GM19351 (cell line): ENCODE measurements at regions not wholly inside any gene's neighbourhood (a gene's known extent, or its start where the extent isn't known, plus 50 kb on each side); places are given as distances from the start of the nearest gene placed in this dataset.
A peak's percentile ranks its signal among the peaks of the same experiment; 100 is the strongest.

Source experiments
- ATAC-seq: cut with Tn5 transposase; IDR thresholded peaks from one replicate; pipeline ENCODE4 v1.9.1; 2021; ENCODE audit warnings: mild to moderate bottlenecking, moderate library complexity; ENCODE audit not compliant: unreplicated experiment

DNA sequence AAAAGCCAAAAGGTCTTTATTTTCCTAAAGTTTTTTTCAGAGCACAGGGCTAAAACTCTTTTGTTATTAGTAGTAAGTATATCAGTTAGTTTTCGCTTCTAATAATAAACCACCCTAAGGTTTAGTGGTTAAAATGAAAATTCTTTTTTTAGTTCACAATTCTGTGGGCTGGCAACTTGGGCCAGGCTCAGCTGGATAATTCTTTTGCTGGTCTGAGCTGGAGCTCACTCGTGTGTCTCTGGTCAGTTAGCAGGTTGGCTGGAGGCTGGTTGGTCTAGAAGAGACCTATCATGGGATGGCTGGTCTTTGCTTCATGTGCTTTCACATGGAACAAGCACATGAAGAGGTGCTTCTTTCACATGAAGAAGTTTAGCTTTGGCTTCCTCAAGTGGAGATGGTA is 227.1 kb upstream of the LCORL start:
- ATAC-seq, result no peak

GRCh38 chr4:18247189-18247588 is 225.6 kb upstream of the LCORL start:
- peak; percentile 40 for ATAC-seq

DNA sequence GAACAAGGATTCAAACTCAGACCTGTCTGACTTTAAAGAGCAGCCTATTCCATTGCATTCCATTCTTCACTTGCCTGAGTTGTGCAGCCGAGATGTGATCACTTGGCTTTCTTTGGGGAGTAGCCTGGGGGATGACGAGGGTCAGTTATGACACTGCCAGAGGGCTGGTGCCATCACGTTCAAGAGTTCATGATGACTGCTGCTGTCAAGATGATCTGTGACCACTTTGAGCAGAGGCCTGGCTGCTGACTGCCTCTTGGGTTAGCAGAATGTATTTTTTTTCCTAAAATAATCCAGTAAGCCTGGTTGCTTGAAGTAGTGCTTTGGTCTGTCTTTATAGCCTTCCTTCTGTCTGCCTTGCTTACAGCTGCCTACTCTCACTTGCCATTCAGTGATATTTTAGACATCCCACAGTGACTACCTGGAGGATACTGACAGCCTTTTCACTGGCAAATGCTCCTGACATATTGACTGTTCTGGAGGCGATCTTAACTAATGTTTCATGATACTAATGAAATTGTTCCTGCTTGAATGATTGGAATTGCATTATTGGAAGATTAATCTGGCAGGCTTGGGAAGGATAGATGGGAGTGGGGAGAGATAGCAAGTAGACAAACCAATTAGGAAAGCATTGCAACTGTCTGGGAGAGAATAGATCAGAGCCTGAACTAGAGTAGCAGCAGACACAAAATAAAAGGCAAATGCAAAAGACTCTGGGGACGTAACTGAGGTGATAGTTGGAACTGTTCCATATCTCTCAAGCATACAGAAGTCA is 221.6 kb upstream of the LCORL start:
- no peak for ATAC-seq

- no peak for ATAC-seq
Measured at GRCh38 chr4:18241727-18242126, 220.2 kb upstream of the LCORL start.

- ATAC-seq, result no peak
Measured at GRCh38 chr4:18234108-18234507, 212.6 kb upstream of the LCORL start.

DNA sequence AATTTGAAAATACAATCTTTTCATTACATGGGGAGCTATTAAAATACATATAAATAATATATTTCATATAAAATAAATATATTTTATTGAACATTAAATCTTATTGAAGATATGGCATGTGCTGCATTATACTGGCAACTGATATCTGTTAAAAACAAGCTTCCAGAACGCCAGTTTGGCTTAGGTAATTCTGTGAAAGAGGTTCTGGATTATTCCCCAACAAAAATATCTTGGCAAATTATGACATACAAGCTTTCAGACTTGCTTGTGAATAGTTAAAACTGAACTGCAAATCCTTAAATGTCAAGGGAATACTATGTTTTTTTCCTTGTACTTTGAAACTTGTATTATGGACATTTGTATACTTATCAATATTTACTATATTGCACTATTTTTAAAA is 210.2 kb upstream of the LCORL start:
- ATAC-seq, result no peak

DNA sequence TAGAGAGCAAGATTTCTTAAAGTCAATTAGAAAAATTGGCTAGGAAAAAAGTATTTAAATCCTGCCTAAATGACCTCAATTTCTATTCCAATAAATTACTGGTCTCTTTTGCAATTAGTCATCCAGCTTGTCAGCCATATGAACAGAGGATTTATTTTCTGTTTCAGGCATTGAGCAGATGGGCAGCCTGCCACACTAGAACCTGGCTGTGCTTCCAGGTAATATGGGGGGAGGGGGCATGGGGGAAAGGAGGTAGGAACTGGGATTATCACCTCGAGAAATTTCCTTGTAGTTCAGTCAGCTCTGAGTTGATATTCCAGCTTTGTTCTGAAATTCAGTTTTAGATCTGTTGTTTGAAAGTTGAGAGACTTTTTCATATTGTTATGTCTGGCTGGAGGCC is 206.3 kb upstream of the LCORL start:
- ATAC-seq, result no peak

DNA sequence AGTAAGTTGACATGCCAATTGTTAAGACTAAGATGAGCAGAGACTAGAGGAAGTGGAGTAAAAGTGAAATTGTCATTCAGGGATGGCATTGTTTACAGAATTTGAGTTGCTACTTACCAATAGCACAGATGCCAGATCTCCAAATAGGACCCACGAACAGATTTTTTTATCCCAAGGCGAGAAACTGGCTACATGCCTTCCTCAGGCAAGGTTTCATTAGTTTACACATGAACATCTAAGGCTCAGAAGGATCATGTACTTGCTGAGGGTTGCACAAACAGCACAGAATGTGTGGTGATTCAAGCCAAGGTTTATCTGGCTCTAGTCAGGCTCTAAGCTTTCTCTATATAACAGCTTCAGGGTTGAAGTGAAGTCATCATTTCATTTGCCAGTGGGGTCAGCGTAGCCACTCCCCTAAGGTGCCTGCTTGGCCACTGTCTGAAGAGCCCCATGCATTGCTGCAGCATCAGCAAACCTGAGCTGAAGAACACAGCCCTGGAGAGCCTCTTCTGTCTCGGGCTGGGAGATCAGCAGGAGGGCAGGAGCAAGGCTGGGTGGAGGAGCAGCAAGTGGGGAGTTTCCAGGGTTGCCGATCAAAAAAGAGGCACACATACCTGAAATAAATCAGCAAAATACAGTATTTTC is 193.0 kb upstream of the LCORL start:
- ATAC-seq, result peak; percentile 33

- peak; percentile 40 for ATAC-seq
Measured at GRCh38 chr4:18213576-18214198, 192.1 kb upstream of the LCORL start.

DNA sequence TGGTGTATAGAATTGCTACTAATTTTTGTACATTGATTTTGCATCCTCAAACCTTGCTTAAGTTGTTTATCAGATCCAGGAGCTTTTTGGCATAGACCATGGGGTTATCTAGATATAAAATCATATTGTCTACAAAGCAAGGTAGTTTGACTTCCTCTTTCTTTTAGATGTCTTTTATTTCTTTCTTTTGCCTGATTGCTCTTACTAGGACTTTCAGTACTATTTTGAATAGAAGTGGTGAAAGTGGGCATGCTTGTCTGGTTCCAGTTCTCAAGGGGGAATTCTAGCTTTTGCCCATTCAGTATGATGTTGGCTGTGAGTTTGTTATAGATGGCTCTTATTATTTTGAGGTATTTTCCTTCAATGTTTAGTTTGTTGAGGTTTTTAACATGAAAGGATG is 187.9 kb upstream of the LCORL start:
- peak; percentile 47 for ATAC-seq

DNA sequence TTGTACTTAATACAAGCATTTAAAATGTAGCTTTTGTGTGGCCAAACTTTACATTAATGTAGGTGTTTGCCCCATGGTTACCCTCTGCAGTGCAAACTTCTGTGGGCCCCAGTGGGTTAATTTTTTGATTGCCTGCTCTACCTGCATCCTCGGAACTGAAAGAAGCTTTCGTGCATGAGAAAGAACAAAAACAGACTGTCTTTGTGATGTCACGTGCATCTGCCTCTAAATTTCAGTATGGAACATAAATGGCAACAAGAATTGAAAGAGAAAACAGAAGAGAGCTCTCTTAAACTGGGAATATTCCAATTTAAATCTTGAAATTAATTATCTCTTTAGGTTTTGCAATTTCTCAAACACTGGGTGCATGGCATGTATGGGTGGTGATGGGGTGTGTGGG is 182.4 kb upstream of the LCORL start:
- ATAC-seq, result no peak

- ATAC-seq, result no peak
Measured at GRCh38 chr4:18202486-18202885, 180.9 kb upstream of the LCORL start.

- ATAC-seq, result no peak
Measured at GRCh38 chr4:18201885-18202284, 180.3 kb upstream of the LCORL start.

DNA sequence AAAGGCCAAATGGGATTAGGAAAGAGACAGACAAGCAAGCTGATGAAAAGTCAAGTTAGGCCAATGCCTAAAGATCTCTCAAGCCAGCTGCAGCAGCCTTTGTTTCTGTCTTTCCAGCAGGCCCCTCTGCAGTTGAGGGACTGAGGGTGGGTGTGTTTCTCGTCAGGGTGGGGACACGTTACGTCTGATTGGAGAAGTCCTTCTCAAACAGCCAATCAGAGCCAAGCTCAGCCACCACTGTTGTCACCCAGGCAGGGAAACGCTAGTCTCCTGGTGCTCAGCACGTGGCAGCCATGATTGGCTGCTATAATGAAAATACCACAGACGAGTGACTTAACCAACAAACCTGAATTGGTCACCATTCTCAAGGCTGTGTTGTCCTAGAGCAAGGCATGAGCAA is 177.1 kb upstream of the LCORL start:
- no peak for ATAC-seq

- ATAC-seq, result peak; percentile 53
Measured at GRCh38 chr4:18197467-18197866, 175.9 kb upstream of the LCORL start.

DNA sequence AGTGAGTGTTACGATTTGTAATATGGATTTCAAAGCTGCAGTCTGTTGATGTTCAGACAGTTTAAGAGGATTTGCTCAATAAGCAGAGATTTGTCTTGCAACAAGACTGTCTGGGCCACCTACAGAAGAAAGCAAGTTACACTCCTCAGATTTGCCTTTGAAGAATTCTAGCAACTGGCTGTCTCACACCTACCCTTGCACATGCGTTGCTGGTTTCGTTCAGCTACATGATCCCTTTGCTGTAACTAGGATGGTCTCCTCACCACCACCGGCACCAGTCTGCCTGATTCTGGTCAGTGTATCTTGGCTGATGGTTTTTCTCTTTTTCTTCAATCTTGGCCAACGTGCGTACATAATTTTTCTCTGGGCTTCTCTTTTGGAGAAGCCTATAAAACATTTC is 172.7 kb upstream of the LCORL start:
- ATAC-seq, result no peak

DNA sequence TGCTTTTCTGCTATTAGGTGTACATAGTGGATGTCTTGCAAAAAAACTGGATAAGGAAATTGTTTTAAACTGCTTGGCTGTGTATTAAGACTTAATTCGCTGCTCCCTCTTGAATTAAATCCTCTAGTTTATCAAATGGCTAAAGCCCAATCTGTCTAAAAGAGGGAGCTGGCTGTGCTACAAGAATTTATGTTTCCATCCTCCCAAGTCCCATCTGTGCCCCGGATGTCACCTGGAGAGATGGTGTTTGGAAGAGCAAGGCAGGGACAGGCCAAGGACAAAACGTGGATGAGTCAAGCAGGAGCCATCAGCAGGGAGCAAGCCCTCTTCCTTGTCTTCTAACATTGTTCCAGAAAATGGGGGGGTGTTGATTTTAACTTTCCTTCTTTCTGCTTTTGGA is 171.3 kb upstream of the LCORL start:
- no peak for ATAC-seq

DNA sequence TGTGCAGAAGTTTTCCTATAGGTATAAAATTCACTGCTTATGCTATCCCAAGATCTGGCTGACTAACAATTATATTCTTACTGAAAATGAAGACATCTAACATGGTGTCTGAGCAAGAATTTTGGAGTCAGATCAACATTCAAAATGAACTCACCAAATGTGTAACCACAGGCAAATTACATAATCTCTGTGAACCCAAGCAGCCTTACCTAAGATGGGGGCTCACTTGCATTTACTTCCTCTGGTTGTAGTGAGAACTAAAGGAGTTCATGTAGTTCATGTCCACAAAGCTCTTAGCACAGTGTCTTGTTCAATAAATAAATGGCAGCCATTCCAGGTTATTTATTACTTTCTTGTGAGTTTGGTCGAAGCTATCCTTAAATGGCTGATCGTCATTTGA is 163.9 kb upstream of the LCORL start:
- no peak for ATAC-seq

DNA sequence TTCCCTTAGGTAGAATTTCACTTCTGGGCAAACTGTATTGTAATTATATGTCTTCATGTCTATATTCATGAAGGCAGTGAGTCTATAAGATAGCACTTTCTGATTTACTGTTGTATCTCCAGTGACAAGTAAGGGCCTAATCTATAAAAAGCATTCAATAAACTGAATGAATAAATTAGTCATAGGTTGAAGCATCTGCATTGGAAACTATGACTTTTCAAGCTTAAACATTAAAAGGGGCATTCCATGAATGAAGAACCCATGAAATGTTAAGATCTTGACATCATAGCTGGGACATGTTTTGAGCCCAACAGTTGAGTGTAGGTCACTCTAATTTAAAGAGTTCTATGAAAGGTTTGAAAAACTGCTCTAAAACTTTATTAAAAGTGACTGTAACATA is 159.3 kb upstream of the LCORL start:
- no peak for ATAC-seq

GRCh38 chr4:18180122-18180521 is 158.6 kb upstream of the LCORL start:
- ATAC-seq, result no peak

DNA sequence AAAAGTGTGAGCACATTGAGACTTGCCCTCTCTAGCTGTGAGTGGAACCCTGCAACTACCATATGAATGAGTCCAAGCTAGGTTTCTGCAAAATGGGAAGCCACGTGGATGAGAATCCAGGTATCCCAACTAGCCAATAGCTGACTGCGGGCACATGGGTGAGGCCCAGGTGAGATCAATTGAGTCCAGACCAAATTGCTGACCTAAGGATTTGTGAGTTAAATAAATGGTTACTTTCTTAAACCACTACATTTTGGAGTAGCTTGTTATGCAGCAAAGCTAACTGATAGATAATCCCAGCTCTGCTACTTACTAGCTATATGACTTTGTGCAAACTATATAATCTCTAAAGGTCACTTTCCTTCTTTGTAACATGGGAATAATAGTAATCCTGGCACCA is 150.3 kb upstream of the LCORL start:
- no peak for ATAC-seq

GRCh38 chr4:18167831-18168230 is 146.3 kb upstream of the LCORL start:
- no peak for ATAC-seq
